NCI-H2196 (cell line): ENCODE measurements at regions not wholly inside any gene's neighbourhood (a gene's known extent, or its start where the extent isn't known, plus 50 kb on each side); places are given as distances from the start of the nearest gene placed in this dataset.
"Not testable (repeated sequence)": the region's sequence is repeated elsewhere in the genome, so short reads cannot be mapped to it uniquely, and the experiment has no call there.

Experiments
- DNase-seq: peaks from one replicate; lab custom pipeline; 2025; ENCODE audit not compliant: unreplicated experiment; lab: John Stamatoyannopoulos, UW

GRCh38 chr16:22624800-22625533, 114.3 kb downstream of the NPIPB5 start:
- no peak for DNase-seq

GRCh38 chr16:22625967-22626366, 115.3 kb downstream of the NPIPB5 start:
- no peak for DNase-seq

GRCh38 chr16:22627043-22627442, 116.4 kb downstream of the NPIPB5 start:
- DNase-seq: no peak

- DNase-seq: no peak
Measured at GRCh38 chr16:22628994-22629393, 118.3 kb downstream of the NPIPB5 start.

GRCh38 chr16:22630242-22630641, 119.6 kb downstream of the NPIPB5 start:
- no peak for DNase-seq

- no peak for DNase-seq
Measured at GRCh38 chr16:22631264-22631663, 120.6 kb downstream of the NPIPB5 start.

GRCh38 chr16:22632606-22633005, 121.9 kb downstream of the NPIPB5 start:
- no peak for DNase-seq

- no peak for DNase-seq
Measured at GRCh38 chr16:22633280-22633679, 122.6 kb downstream of the NPIPB5 start.

GRCh38 chr16:22633799-22634198, 123.1 kb downstream of the NPIPB5 start:
- DNase-seq: no peak

- no peak for DNase-seq
Measured at GRCh38 chr16:22634954-22635353, 124.3 kb downstream of the NPIPB5 start.

GRCh38 chr16:22635357-22635761, 124.7 kb downstream of the NPIPB5 start:
- DNase-seq: no peak

GRCh38 chr16:22635801-22636200, 125.1 kb downstream of the NPIPB5 start:
- no peak for DNase-seq

GRCh38 chr16:22638393-22639206, 127.9 kb downstream of the NPIPB5 start:
- no peak for DNase-seq

- no peak for DNase-seq
Measured at GRCh38 chr16:22641131-22641628, 130.5 kb downstream of the NPIPB5 start.

GRCh38 chr16:22642416-22643088, 131.9 kb downstream of the NPIPB5 start:
- DNase-seq: no peak

GRCh38 chr16:22643203-22643602, 132.5 kb downstream of the NPIPB5 start:
- not testable (repeated sequence) for DNase-seq

- DNase-seq: no peak
Measured at GRCh38 chr16:22643886-22644285, 133.2 kb downstream of the NPIPB5 start.

GRCh38 chr16:22645868-22646267, 135.2 kb downstream of the NPIPB5 start:
- no peak for DNase-seq

- DNase-seq: no peak
Measured at GRCh38 chr16:22646948-22647556, 136.4 kb downstream of the NPIPB5 start.

- no peak for DNase-seq
Measured at GRCh38 chr16:22648141-22648540, 137.4 kb downstream of the NPIPB5 start.

- DNase-seq: no peak
Measured at GRCh38 chr16:22648941-22649340, 138.2 kb downstream of the NPIPB5 start.
